ENCODE measurements at regions not wholly inside any gene's neighbourhood (a gene's known extent, or its start where the extent isn't known, plus 50 kb on each side); places are given as distances from the start of the nearest gene placed in this dataset.

DNA sequence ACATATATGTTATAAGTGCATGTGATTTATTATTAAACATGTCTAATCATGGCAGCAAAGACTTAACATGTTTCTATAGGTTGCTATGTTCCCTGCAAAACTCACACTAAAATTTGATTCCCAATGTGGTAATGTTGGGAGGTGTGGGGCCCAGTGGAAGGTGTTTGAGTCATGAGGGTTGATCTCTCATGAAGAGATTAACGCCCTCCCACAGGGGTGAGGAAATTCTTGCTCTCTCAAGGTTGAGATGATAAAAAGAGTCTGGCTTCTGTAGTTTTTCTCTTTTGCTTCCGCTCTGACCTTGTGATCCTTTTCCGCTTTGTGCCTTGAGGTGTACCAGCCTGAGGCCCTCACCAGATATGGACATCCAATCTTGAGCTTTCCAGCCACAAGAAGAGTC lies 737.5 kb upstream of the SLITRK5 start:
- DNase-seq: no peak
- H3K9me3 ChIP-seq (replicated peaks; ENCODE audit: insufficient read depth, low read length): no peaks in the 10 kb centered on the region
- no peaks in the 10 kb centered on the region for H3F3A ChIP-seq (ENCODE audit: insufficient read depth, low read length)
- H3K27me3 ChIP-seq (replicated peaks; ENCODE audit: insufficient read depth, low read length): no peaks in the 10 kb centered on the region
- no peaks in the 10 kb centered on the region for H3K4me1 ChIP-seq (ENCODE audit: low read length)
- no peak for TF ChIP-seq EZH2 (optimal IDR thresholded peaks at IDR 0.05; ENCODE audit: low read depth, low read length)
- H3K27ac ChIP-seq (ENCODE audit: low read length): no peak overlapping the region
- H4K20me1 ChIP-seq (ENCODE audit: insufficient read depth, low read length): no peaks in the 10 kb centered on the region
- no peak overlapping the region for H3K4me3 ChIP-seq (ENCODE audit: low read length)
- H3K36me3 ChIP-seq (replicated peaks; ENCODE audit: insufficient read depth, low read length): no peaks in the 10 kb centered on the region
- no peaks in the 10 kb centered on the region for H3K9me2 ChIP-seq (replicated peaks; ENCODE audit: insufficient read depth, low read length)
- H3K4me2 ChIP-seq (ENCODE audit: low read depth, low read length): no peak overlapping the region
- H3K9ac ChIP-seq (ENCODE audit: low read length): no peak overlapping the region
- no peak overlapping the region for H2AFZ ChIP-seq (ENCODE audit: low read length)
- no peaks in the 10 kb centered on the region for H3K79me2 ChIP-seq (ENCODE audit: low read length)

- TF ChIP-seq EZH2phosphoT487 (IDR thresholded peaks at IDR 0.05; ENCODE audit: low read length): no peak
- TF ChIP-seq EZH2 (optimal IDR thresholded peaks at IDR 0.05; ENCODE audit: low read depth, low read length): no peak
- H3K4me1 ChIP-seq (ENCODE audit: low read length): no peaks in the 10 kb centered on the region
- H3K36me3 ChIP-seq (replicated peaks; ENCODE audit: insufficient read depth, low read length): no peaks in the 10 kb centered on the region
- H3F3A ChIP-seq (ENCODE audit: insufficient read depth, low read length): no peaks in the 10 kb centered on the region
- no peak overlapping the region for H2AFZ ChIP-seq (ENCODE audit: low read length)
- no peak overlapping the region for H3K9ac ChIP-seq (ENCODE audit: low read length)
- H3K4me3 ChIP-seq (ENCODE audit: low read length): no peak overlapping the region
- no peaks in the 10 kb centered on the region for H3K9me3 ChIP-seq (replicated peaks; ENCODE audit: insufficient read depth, low read length)
- DNase-seq: no peak
- H3K4me2 ChIP-seq (ENCODE audit: low read depth, low read length): no peak overlapping the region
- H4K20me1 ChIP-seq (ENCODE audit: insufficient read depth, low read length): no peaks in the 10 kb centered on the region
- H3K27ac ChIP-seq (ENCODE audit: low read length): no peak overlapping the region
- H3K79me2 ChIP-seq (ENCODE audit: low read length): no peaks in the 10 kb centered on the region
- no peaks in the 10 kb centered on the region for H3K9me2 ChIP-seq (replicated peaks; ENCODE audit: insufficient read depth, low read length)
- no peaks in the 10 kb centered on the region for H3K27me3 ChIP-seq (replicated peaks; ENCODE audit: insufficient read depth, low read length)
Observed at GRCh38 chr13:86937316-86937715, 733.9 kb upstream of the SLITRK5 start.

DNA sequence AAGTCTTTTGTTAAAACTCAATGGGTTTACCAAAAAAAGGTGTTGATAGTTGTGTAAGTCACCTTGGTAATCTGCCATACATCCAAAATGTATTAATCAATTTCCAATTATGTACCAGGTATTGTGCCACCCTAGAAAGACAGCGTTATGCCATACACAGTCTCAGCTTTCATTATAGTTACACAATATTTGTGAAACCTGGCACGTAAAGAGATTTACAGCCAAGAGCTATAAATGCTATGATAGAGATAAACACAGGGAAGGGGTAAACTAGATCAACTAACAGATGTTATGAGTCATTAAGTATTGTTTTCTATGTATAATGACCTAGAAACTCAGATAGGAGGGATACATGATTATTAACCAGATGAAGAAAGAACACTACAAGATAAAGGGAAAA lies 725.6 kb upstream of the SLITRK5 start:
- Histone ChIP-seq H3K4me3 (ENCODE audit: low read length) (no peak overlapping the region), H3K27me3 (replicated peaks; ENCODE audit: insufficient read depth, low read length) (no peaks in the 10 kb centered on the region), H3K36me3 (replicated peaks; ENCODE audit: insufficient read depth, low read length) (no peaks in the 10 kb centered on the region), H3K79me2 (ENCODE audit: low read length) (no peaks in the 10 kb centered on the region), H3F3A (ENCODE audit: insufficient read depth, low read length) (no peaks in the 10 kb centered on the region), H3K27ac (ENCODE audit: low read length) (no peak overlapping the region), H4K20me1 (ENCODE audit: insufficient read depth, low read length) (no peaks in the 10 kb centered on the region), H3K9ac (ENCODE audit: low read length) (no peak overlapping the region), H3K9me2 (replicated peaks; ENCODE audit: insufficient read depth, low read length) (no peaks in the 10 kb centered on the region), H3K9me3 (replicated peaks; ENCODE audit: insufficient read depth, low read length) (no peaks in the 10 kb centered on the region), H3K4me2 (ENCODE audit: low read depth, low read length) (no peak overlapping the region), H2AFZ (ENCODE audit: low read length) (no peak overlapping the region), H3K4me1 (ENCODE audit: low read length) (no peaks in the 10 kb centered on the region)
- no peak for DNase-seq
- TF ChIP-seq EZH2phosphoT487 (IDR thresholded peaks at IDR 0.05; ENCODE audit: low read length) (no peak), EZH2 (optimal IDR thresholded peaks at IDR 0.05; ENCODE audit: low read depth, low read length) (no peak)
- TF ChIP-seq, protein P1, sequence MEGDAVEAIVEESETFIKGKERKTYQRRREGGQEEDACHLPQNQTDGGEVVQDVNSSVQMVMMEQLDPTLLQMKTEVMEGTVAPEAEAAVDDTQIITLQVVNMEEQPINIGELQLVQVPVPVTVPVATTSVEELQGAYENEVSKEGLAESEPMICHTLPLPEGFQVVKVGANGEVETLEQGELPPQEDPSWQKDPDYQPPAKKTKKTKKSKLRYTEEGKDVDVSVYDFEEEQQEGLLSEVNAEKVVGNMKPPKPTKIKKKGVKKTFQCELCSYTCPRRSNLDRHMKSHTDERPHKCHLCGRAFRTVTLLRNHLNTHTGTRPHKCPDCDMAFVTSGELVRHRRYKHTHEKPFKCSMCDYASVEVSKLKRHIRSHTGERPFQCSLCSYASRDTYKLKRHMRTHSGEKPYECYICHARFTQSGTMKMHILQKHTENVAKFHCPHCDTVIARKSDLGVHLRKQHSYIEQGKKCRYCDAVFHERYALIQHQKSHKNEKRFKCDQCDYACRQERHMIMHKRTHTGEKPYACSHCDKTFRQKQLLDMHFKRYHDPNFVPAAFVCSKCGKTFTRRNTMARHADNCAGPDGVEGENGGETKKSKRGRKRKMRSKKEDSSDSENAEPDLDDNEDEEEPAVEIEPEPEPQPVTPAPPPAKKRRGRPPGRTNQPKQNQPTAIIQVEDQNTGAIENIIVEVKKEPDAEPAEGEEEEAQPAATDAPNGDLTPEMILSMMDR (IDR thresholded peaks at IDR 0.05; ENCODE audit: low read length): no peak

GRCh38 chr13:86946734-86947133 lies 724.4 kb upstream of the SLITRK5 start:
- Histone ChIP-seq H3K27me3 (replicated peaks; ENCODE audit: insufficient read depth, low read length) (no peaks in the 10 kb centered on the region), H3K27ac (ENCODE audit: low read length) (no peak overlapping the region), H3K4me1 (ENCODE audit: low read length) (no peaks in the 10 kb centered on the region), H3K36me3 (replicated peaks; ENCODE audit: insufficient read depth, low read length) (no peaks in the 10 kb centered on the region), H3K9me2 (replicated peaks; ENCODE audit: insufficient read depth, low read length) (no peaks in the 10 kb centered on the region), H3K9ac (ENCODE audit: low read length) (no peak overlapping the region), H3K9me3 (replicated peaks; ENCODE audit: insufficient read depth, low read length) (no peaks in the 10 kb centered on the region), H3K4me2 (ENCODE audit: low read depth, low read length) (no peak overlapping the region), H2AFZ (ENCODE audit: low read length) (no peak overlapping the region), H4K20me1 (ENCODE audit: insufficient read depth, low read length) (no peaks in the 10 kb centered on the region), H3K4me3 (ENCODE audit: low read length) (no peak overlapping the region), H3K79me2 (ENCODE audit: low read length) (no peaks in the 10 kb centered on the region), H3F3A (ENCODE audit: insufficient read depth, low read length) (no peaks in the 10 kb centered on the region)
- DNase-seq: peak; percentile 7
- no peak for TF ChIP-seq EZH2phosphoT487 (IDR thresholded peaks at IDR 0.05; ENCODE audit: low read length)
- TF ChIP-seq EZH2 (optimal IDR thresholded peaks at IDR 0.05; ENCODE audit: low read depth, low read length): no peak
- TF ChIP-seq, protein P1 (IDR thresholded peaks at IDR 0.05; ENCODE audit: low read length): no peak

Measured in MM.1S (cell line).